Stomach (tissue), 4 donors: ENCODE measurements at regions not wholly inside any gene's neighbourhood (a gene's known extent, or its start where the extent isn't known, plus 50 kb on each side); places are given as distances from the start of the nearest gene placed in this dataset.

Source experiments
- CTCF ChIP-seq, 7 experiments: fragments of 450-650 bp in 4 of 7; fragments of 200-600 bp in 3 of 7; sonication (generic) in 3 of 7; IDR thresholded peaks; one replicate each; pipeline ENCODE4 v1.5.1; 2016 to 2019; ENCODE audit warnings: antibody characterized with exemption in 7 of 7, control low read depth in 2 of 7, mild to moderate bottlenecking in 1 of 7
- EP300 ChIP-seq: sonication (generic); formaldehyde crosslinking; IDR thresholded peaks from one replicate; pipeline ENCODE4 v1.6.1; 2017; ENCODE audit warnings: antibody characterized with exemption
- POLR2A ChIP-seq, 4 donors: fragments of 450-650 bp; IDR thresholded peaks; one replicate each; pipeline ENCODE4 v1.6.1; 2016; ENCODE audit warnings: antibody characterized with exemption in 4 of 4, control low read depth in 2 of 4, mild to moderate bottlenecking in 1 of 4, moderate library complexity in 1 of 4
- POLR2AphosphoS5 ChIP-seq, 3 donors: sonication (generic); formaldehyde crosslinking; IDR thresholded peaks; one replicate each; pipeline ENCODE4 v1.6.1; 2016; ENCODE audit warnings: antibody characterized with exemption in 3 of 3

GRCh38 chr1:87206044-87206831 is 122.4 kb upstream of the LMO4 start:
- no peak for TF ChIP-seq CTCF (IDR thresholded peaks at IDR 0.05)
- no peak for TF ChIP-seq POLR2A (IDR thresholded peaks at IDR 0.05)
- TF ChIP-seq EP300, result no peak
- TF ChIP-seq POLR2AphosphoS5 (IDR thresholded peaks at IDR 0.05), result no peak
